Bronchial epithelial cell (primary cell): ENCODE measurements at regions not wholly inside any gene's neighbourhood (a gene's known extent, or its start where the extent isn't known, plus 50 kb on each side); places are given as distances from the start of the nearest gene placed in this dataset.
A peak's percentile ranks its signal among the peaks of the same experiment; 100 is the strongest.

ENCODE experiments used
- DNase-seq: peaks from one replicate; pipeline ENCODE4 v3.0.0-alpha.2; 2010; ENCODE audit warnings: low read depth
- FAIRE-seq: peaks from 2 replicates; lab custom pipeline; 2011; peaks lifted over from hg19 to GRCh38; lab: Jason Lieb, UNC
- H3K27me3 ChIP-seq: 2 replicates; pipeline ENCODE4 v1.5.1; 2011; ENCODE audit warnings: low read length; ENCODE audit not compliant: control insufficient read depth, insufficient read depth
- H3K36me3 ChIP-seq: 2 replicates; pipeline ENCODE4 v1.5.1; 2011; ENCODE audit warnings: low read length; ENCODE audit not compliant: control insufficient read depth, insufficient read depth
- H3K4me3 ChIP-seq: 2 replicates; pipeline ENCODE4 v1.5.1; 2011; ENCODE audit warnings: mild to moderate bottlenecking, low read depth, low read length, control low read depth
- TF ChIP-seq, protein P1 (sequence below): IDR thresholded peaks from 2 replicates; pipeline ENCODE4 v1.5.1; 2011; ENCODE audit warnings: mild to moderate bottlenecking, moderate library complexity, low read length, control low read depth, inconsistent platforms; ENCODE audit not compliant: insufficient read depth, severe bottlenecking

- TF ChIP-seq, protein P1, sequence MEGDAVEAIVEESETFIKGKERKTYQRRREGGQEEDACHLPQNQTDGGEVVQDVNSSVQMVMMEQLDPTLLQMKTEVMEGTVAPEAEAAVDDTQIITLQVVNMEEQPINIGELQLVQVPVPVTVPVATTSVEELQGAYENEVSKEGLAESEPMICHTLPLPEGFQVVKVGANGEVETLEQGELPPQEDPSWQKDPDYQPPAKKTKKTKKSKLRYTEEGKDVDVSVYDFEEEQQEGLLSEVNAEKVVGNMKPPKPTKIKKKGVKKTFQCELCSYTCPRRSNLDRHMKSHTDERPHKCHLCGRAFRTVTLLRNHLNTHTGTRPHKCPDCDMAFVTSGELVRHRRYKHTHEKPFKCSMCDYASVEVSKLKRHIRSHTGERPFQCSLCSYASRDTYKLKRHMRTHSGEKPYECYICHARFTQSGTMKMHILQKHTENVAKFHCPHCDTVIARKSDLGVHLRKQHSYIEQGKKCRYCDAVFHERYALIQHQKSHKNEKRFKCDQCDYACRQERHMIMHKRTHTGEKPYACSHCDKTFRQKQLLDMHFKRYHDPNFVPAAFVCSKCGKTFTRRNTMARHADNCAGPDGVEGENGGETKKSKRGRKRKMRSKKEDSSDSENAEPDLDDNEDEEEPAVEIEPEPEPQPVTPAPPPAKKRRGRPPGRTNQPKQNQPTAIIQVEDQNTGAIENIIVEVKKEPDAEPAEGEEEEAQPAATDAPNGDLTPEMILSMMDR, result no peak
- no peaks in the 10 kb centered on the region for H3K36me3 ChIP-seq
- DNase-seq (peak; percentile 47), FAIRE-seq (no peak)
- H3K4me3 ChIP-seq, result no peak overlapping the region
- no peaks in the 10 kb centered on the region for H3K27me3 ChIP-seq
These were observed 275.0 kb upstream of the BMP2 start for GRCh38 chr20:6492271-6493055.

- TF ChIP-seq, protein P1, result no peak
- DNase-seq, result no peak
- H3K27me3 ChIP-seq, result no peaks in the 10 kb centered on the region
- no peak overlapping the region for H3K4me3 ChIP-seq
- no peak for FAIRE-seq
- no peaks in the 10 kb centered on the region for H3K36me3 ChIP-seq
These were observed 276.6 kb upstream of the BMP2 start for GRCh38 chr20:6490849-6491248.

- Histone ChIP-seq H3K36me3 (no peaks in the 10 kb centered on the region), H3K4me3 (no peak overlapping the region), H3K27me3 (no peaks in the 10 kb centered on the region)
- TF ChIP-seq, protein P1, result no peak
- FAIRE-seq (no peak), DNase-seq (peak; percentile 65)
These were observed 277.9 kb upstream of the BMP2 start for GRCh38 chr20:6489361-6490171.

DNA sequence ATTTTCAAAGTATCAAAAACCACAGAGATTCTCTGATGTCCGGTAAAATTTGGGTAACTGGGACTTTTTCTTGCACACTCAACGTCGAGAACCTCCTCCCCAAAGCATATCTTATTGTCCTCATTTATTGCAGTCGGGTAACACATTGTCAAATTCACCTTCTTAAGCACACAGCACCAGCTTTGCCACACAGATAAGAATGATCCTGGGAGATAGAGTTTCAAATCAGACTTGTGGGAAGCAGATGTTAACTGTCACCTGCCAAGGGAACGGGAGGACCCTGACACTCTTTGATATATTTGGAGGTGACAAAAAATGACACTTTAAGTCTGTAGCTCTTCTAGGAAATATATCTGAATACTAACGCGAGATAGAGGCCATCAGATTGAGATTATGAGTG lies 282.1 kb upstream of the BMP2 start:
- Histone ChIP-seq H3K27me3 (no peaks in the 10 kb centered on the region), H3K36me3 (no peaks in the 10 kb centered on the region), H3K4me3 (no peak overlapping the region)
- DNase-seq, result no peak
- FAIRE-seq, result peak; percentile 58
- TF ChIP-seq, protein P1, result no peak

GRCh38 chr20:6483727-6484126 lies 283.8 kb upstream of the BMP2 start:
- H3K36me3 ChIP-seq, result no peaks in the 10 kb centered on the region
- H3K27me3 ChIP-seq, result no peaks in the 10 kb centered on the region
- H3K4me3 ChIP-seq, result no peak overlapping the region
- TF ChIP-seq, protein P1, result no peak
- FAIRE-seq (no peak), DNase-seq (no peak)
